H9 (cell line): ENCODE measurements at regions not wholly inside any gene's neighbourhood (a gene's known extent, or its start where the extent isn't known, plus 50 kb on each side); places are given as distances from the start of the nearest gene placed in this dataset.

Experiments
- DNase-seq: peaks from one replicate; pipeline ENCODE4 v3.0.0-alpha.2; 2017
- H2AFZ ChIP-seq: one replicate; pipeline ENCODE4 v1.6.1; 2013; ENCODE audit warnings: mild to moderate bottlenecking, low read length, control low read depth, moderate library complexity
- H2AK5ac ChIP-seq: 2 replicates; pipeline ENCODE4 v1.6.1; 2013; ENCODE audit warnings: low read length, control low read depth, mixed read lengths; ENCODE audit not compliant: insufficient read length
- H2BK120ac ChIP-seq: one replicate; pipeline ENCODE4 v1.6.1; 2013; ENCODE audit warnings: low read depth, mild to moderate bottlenecking, low read length, control low read depth, inconsistent platforms; ENCODE audit not compliant: poor library complexity, severe bottlenecking
- H2BK12ac ChIP-seq: 2 replicates; pipeline ENCODE4 v1.6.1; 2013; ENCODE audit warnings: low read length, control low read depth, mixed read lengths, low read depth; ENCODE audit not compliant: insufficient read length
- H2BK15ac ChIP-seq: 2 replicates; pipeline ENCODE4 v1.6.1; 2013; ENCODE audit warnings: low read depth, low read length, control low read depth
- H2BK20ac ChIP-seq: one replicate; pipeline ENCODE4 v1.6.1; 2013; ENCODE audit warnings: low read depth, mild to moderate bottlenecking, low read length, control low read depth, inconsistent platforms; ENCODE audit not compliant: poor library complexity, severe bottlenecking
- H2BK5ac ChIP-seq: 2 replicates; pipeline ENCODE4 v1.6.1; 2013; ENCODE audit warnings: low read length, control low read depth, mixed read lengths; ENCODE audit not compliant: insufficient read length
- H3K14ac ChIP-seq: 2 replicates; pipeline ENCODE4 v1.6.1; 2013; ENCODE audit warnings: low read length, control low read depth; ENCODE audit not compliant: insufficient read depth
- H3K18ac ChIP-seq: 2 replicates; pipeline ENCODE4 v1.6.1; 2013; ENCODE audit warnings: low read depth, mild to moderate bottlenecking, mixed read lengths, low read length, control low read depth; ENCODE audit not compliant: insufficient read length
- H3K23ac ChIP-seq: 2 replicates; pipeline ENCODE4 v1.6.1; 2013; ENCODE audit warnings: low read length, control low read depth, mixed read lengths, low read depth; ENCODE audit not compliant: insufficient read length
- H3K23me2 ChIP-seq: 2 replicates; pipeline ENCODE4 v1.6.1; 2013; ENCODE audit warnings: low read depth, mild to moderate bottlenecking, mixed read lengths, low read length, control low read depth; ENCODE audit not compliant: insufficient read length, poor library complexity, severe bottlenecking
- H3K27ac ChIP-seq: 2 replicates; pipeline ENCODE4 v1.5.1; 2013; ENCODE audit warnings: low read length, control low read depth, mixed read lengths, low read depth; ENCODE audit not compliant: insufficient read length
- H3K27me3 ChIP-seq: 2 replicates; pipeline ENCODE4 v1.6.1; 2013; ENCODE audit warnings: low read length, control low read depth, inconsistent platforms; ENCODE audit not compliant: insufficient read depth
- H3K4ac ChIP-seq: 2 replicates; pipeline ENCODE4 v1.6.1; 2013; ENCODE audit warnings: low read depth, mild to moderate bottlenecking, control low read depth, inconsistent platforms, low read length, moderate library complexity
- H3K4me1 ChIP-seq: 2 replicates; pipeline ENCODE4 v1.6.1; 2013; ENCODE audit warnings: low read length, control low read depth, inconsistent platforms; ENCODE audit not compliant: insufficient read depth
- H3K4me2 ChIP-seq: 2 replicates; pipeline ENCODE4 v1.6.1; 2013; ENCODE audit warnings: low read length, control low read depth, mixed read lengths; ENCODE audit not compliant: insufficient read length, insufficient read depth
- H3K56ac ChIP-seq: 2 replicates; pipeline ENCODE4 v1.6.1; 2013; ENCODE audit warnings: low read depth, mild to moderate bottlenecking, mixed read lengths, low read length, control low read depth; ENCODE audit not compliant: insufficient read length
- H3K79me1 ChIP-seq: 2 replicates; pipeline ENCODE4 v1.6.1; 2013; ENCODE audit warnings: low read depth, mild to moderate bottlenecking, moderate library complexity, low read length, control low read depth, inconsistent platforms; ENCODE audit not compliant: insufficient read depth, poor library complexity, severe bottlenecking
- H3K79me2 ChIP-seq: 2 replicates; pipeline ENCODE4 v1.6.1; 2013; ENCODE audit warnings: low read length, control low read depth, inconsistent platforms; ENCODE audit not compliant: insufficient read depth
- H3K9ac ChIP-seq: 2 replicates; pipeline ENCODE4 v1.6.1; 2013; ENCODE audit warnings: low read length, control low read depth, mixed read lengths; ENCODE audit not compliant: insufficient read length; ENCODE audit errors: extremely low read depth
- H3K9me3 ChIP-seq: one replicate; pipeline ENCODE4 v1.6.1; 2013; ENCODE audit warnings: low read depth, low read length, inconsistent platforms; ENCODE audit not compliant: control insufficient read depth
- H3T11ph ChIP-seq: one replicate; pipeline ENCODE4 v1.6.1; 2013; ENCODE audit warnings: mild to moderate bottlenecking, low read length, control low read depth, inconsistent platforms
- H4K20me1 ChIP-seq: one replicate; pipeline ENCODE4 v1.6.1; 2013; ENCODE audit not compliant: control insufficient read depth, insufficient read length, insufficient read depth
- H4K5ac ChIP-seq: 2 replicates; pipeline ENCODE4 v1.6.1; 2013; ENCODE audit warnings: low read depth, mild to moderate bottlenecking, mixed read lengths, low read length, control low read depth; ENCODE audit not compliant: insufficient read length
- H4K8ac ChIP-seq: replicated peaks from 2 replicates; pipeline ENCODE4 v1.6.1; 2013; ENCODE audit warnings: low read length, control low read depth, mixed read lengths, low read depth; ENCODE audit not compliant: insufficient read length
- H4K91ac ChIP-seq: 2 replicates; pipeline ENCODE4 v1.6.1; 2013; ENCODE audit warnings: low read depth, mild to moderate bottlenecking, moderate library complexity, mixed read lengths, low read length, control low read depth; ENCODE audit not compliant: insufficient read length
- H3K27ac Mint-ChIP-seq, 3 experiments: 2 replicates in 2 of 3; 3 replicates in 1 of 3; pipeline ENCODE4 v1.8.0; 2020 to 2021; ENCODE audit warnings: mixed read lengths in 3 of 3, mild to moderate bottlenecking in 1 of 3, moderate library complexity in 1 of 3
- H3K27me3 Mint-ChIP-seq: 2 replicates; pipeline ENCODE4 v1.8.0; 2021; ENCODE audit warnings: low read depth, mild to moderate bottlenecking, moderate library complexity, mixed read lengths
- H3K36me3 Mint-ChIP-seq, 3 experiments: 2 replicates in 2 of 3; 3 replicates in 1 of 3; pipeline ENCODE4 v1.8.0; 2020 to 2021; ENCODE audit warnings: low read depth in 3 of 3, mixed read lengths in 3 of 3; ENCODE audit not compliant: insufficient read depth in 1 of 3
- H3K4me1 Mint-ChIP-seq, 2 experiments: 2 replicates each; pipeline ENCODE4 v1.8.0; 2020; ENCODE audit warnings: mixed read lengths in 2 of 2
- H3K4me3 Mint-ChIP-seq, 2 experiments: 2 replicates in 1 of 2; 3 replicates in 1 of 2; pipeline ENCODE4 v1.8.0; 2020 to 2021; ENCODE audit warnings: mild to moderate bottlenecking in 2 of 2, mixed read lengths in 2 of 2, moderate library complexity in 1 of 2
- H3K9me3 Mint-ChIP-seq, 2 experiments: 2 replicates in 1 of 2; 3 replicates in 1 of 2; pipeline ENCODE4 v1.8.0; 2020; ENCODE audit warnings: mild to moderate bottlenecking in 2 of 2, mixed read lengths in 2 of 2, moderate library complexity in 1 of 2
- CTCF ChIP-seq: fragments of 200-600 bp; sonication (generic); conservative IDR thresholded peaks from 3 replicates; pipeline ENCODE4 v1.8.0; 2021; ENCODE audit warnings: antibody characterized with exemption, mild to moderate bottlenecking
- WGBS: extraction: QIAGEN DNeasy Blood & Tissue Kit; methylation state at CpG from one replicate; pipeline ENCODE4 v1.1.7; 2013; ENCODE audit warnings: missing lambda C conversion rate, low lambda C conversion rate, mixed read lengths; ENCODE audit not compliant: insufficient read length; ENCODE audit errors: extremely low coverage; 5-methylcytosine and 5-hydroxymethylcytosine counted together

GRCh38 chr2:123636232-123636631 is 388.9 kb upstream of the CNTNAP5 start:
- Histone ChIP-seq H3K18ac (no peak overlapping the region), H2AK5ac (no peak overlapping the region), H4K5ac (no peak overlapping the region), H4K20me1 (no peaks in the 10 kb centered on the region), H3K56ac (no peak overlapping the region), H3K27ac (no peak overlapping the region), H2BK20ac (no peak overlapping the region), H3K79me2 (no peaks in the 10 kb centered on the region), H3K4me1 (peaks cover 3% of the 10 kb centered on the region; the same call in 1 of the 2 replicates), H3K9ac (no peak overlapping the region), H4K91ac (no peak overlapping the region), H3K23ac (no peak overlapping the region), H2BK5ac (no peak overlapping the region), H3K79me1 (no peaks in the 10 kb centered on the region), H3K4ac (no peak overlapping the region), H2BK12ac (no peak overlapping the region), H4K8ac (no peak overlapping the region), H2AFZ (no peak overlapping the region), H3K9me3 (no peaks in the 10 kb centered on the region), H3T11ph (no peak overlapping the region), H3K4me2 (no peak overlapping the region), H3K27me3 (no peaks in the 10 kb centered on the region), H2BK120ac (no peak overlapping the region), H3K23me2 (no peaks in the 10 kb centered on the region), H2BK15ac (no peak overlapping the region), H3K14ac (no peak overlapping the region)
- no peaks in the 10 kb centered on the region for H3K36me3 Mint-ChIP-seq
- no peaks in the 10 kb centered on the region; a peak in 1 of 5 replicates for H3K9me3 Mint-ChIP-seq
- no peaks in the 10 kb centered on the region; the same call in 1 of the 2 replicates for H3K27me3 Mint-ChIP-seq
- no peak overlapping the region for H3K4me3 Mint-ChIP-seq
- H3K4me1 Mint-ChIP-seq: no peaks in the 10 kb centered on the region
- TF ChIP-seq CTCF: no peak
- no peak overlapping the region for H3K27ac Mint-ChIP-seq
- DNase-seq: no peak
- no CpG with 5 or more reads among the region's 1 CpG for WGBS
